ENCODE measurements at regions not wholly inside any gene's neighbourhood (a gene's known extent, or its start where the extent isn't known, plus 50 kb on each side); places are given as distances from the start of the nearest gene placed in this dataset.

- Mint-ChIP-seq H3K4me3 (no peak overlapping the region), H3K27ac (no peak overlapping the region), H3K9me3 (no peaks in the 10 kb centered on the region), H3K27me3 (peaks cover 12% of the 10 kb centered on the region), H3K4me1 (peaks cover 13% of the 10 kb centered on the region), H3K36me3 (ENCODE audit: low read depth) (no peaks in the 10 kb centered on the region)
- DNase-seq: peak; percentile 17
- CTCF ChIA-PET: interaction anchor here (0.7 to 1.0 kb wide), 2 partner anchors 59 to 448 kb away, joined by 3 read pairs; no protein-coding TSS in a partner anchor
- POLR2A ChIA-PET: interaction anchor here (1.6 kb wide), 1 partner anchor 65 kb away, joined by 5 read pairs; no protein-coding TSS in a partner anchor
Observed at GRCh38 chr12:102543494-102544485, 63.4 kb upstream of the IGF1 start.

GRCh38 chr12:102542816-102543440 lies 62.6 kb upstream of the IGF1 start:
- no peaks in the 10 kb centered on the region for H3K36me3 Mint-ChIP-seq (ENCODE audit: low read depth)
- H3K9me3 Mint-ChIP-seq: no peaks in the 10 kb centered on the region
- ChIA-PET CTCF (no interaction called here), POLR2A (no interaction called here)
- no peak overlapping the region for H3K4me3 Mint-ChIP-seq
- peaks cover 13% of the 10 kb centered on the region for H3K4me1 Mint-ChIP-seq
- H3K27ac Mint-ChIP-seq: no peak overlapping the region
- no peak for DNase-seq
- peaks cover 12% of the 10 kb centered on the region for H3K27me3 Mint-ChIP-seq

GRCh38 chr12:102540815-102541385 lies 60.5 kb upstream of the IGF1 start:
- H3K27ac Mint-ChIP-seq: no peak overlapping the region
- H3K27me3 Mint-ChIP-seq: peaks cover 8% of the 10 kb centered on the region
- no peak overlapping the region for H3K4me3 Mint-ChIP-seq
- CTCF ChIA-PET: no interaction called here
- no peak for DNase-seq
- H3K9me3 Mint-ChIP-seq: no peaks in the 10 kb centered on the region
- POLR2A ChIA-PET: no interaction called here
- H3K4me1 Mint-ChIP-seq: peaks cover 13% of the 10 kb centered on the region
- H3K36me3 Mint-ChIP-seq (ENCODE audit: low read depth): no peaks in the 10 kb centered on the region

GRCh38 chr12:102539651-102540553 lies 59.5 kb upstream of the IGF1 start:
- H3K27ac Mint-ChIP-seq: no peak overlapping the region
- no peak for DNase-seq
- ChIA-PET POLR2A (no interaction called here), CTCF (no interaction called here)
- H3K4me1 Mint-ChIP-seq: peaks cover 13% of the 10 kb centered on the region
- H3K4me3 Mint-ChIP-seq: no peak overlapping the region
- no peaks in the 10 kb centered on the region for H3K36me3 Mint-ChIP-seq (ENCODE audit: low read depth)
- H3K9me3 Mint-ChIP-seq: no peaks in the 10 kb centered on the region
- peaks cover 8% of the 10 kb centered on the region for H3K27me3 Mint-ChIP-seq

- ChIA-PET POLR2A (no interaction called here), CTCF (no interaction called here)
- Mint-ChIP-seq H3K27me3 (peaks cover 5% of the 10 kb centered on the region), H3K27ac (no peak overlapping the region), H3K9me3 (no peaks in the 10 kb centered on the region), H3K36me3 (ENCODE audit: low read depth) (no peaks in the 10 kb centered on the region), H3K4me1 (no peaks in the 10 kb centered on the region), H3K4me3 (no peak overlapping the region)
- DNase-seq: no peak
Observed at GRCh38 chr12:102535306-102535705, 54.9 kb upstream of the IGF1 start.

GRCh38 chr12:102534899-102535298 lies 54.5 kb upstream of the IGF1 start:
- H3K36me3 Mint-ChIP-seq (ENCODE audit: low read depth): no peaks in the 10 kb centered on the region
- DNase-seq: no peak
- CTCF ChIA-PET: no interaction called here

GRCh38 chr12:102533483-102534215 lies 53.3 kb upstream of the IGF1 start:
- no peak for DNase-seq
- Mint-ChIP-seq H3K27ac (no peak overlapping the region), H3K4me3 (no peak overlapping the region), H3K27me3 (no peaks in the 10 kb centered on the region), H3K9me3 (no peaks in the 10 kb centered on the region), H3K4me1 (no peaks in the 10 kb centered on the region), H3K36me3 (ENCODE audit: low read depth) (no peaks in the 10 kb centered on the region)
- CTCF ChIA-PET: no interaction called here
- POLR2A ChIA-PET: no interaction called here

More at GRCh38 chr12:102534899-102535298, 54.5 kb upstream of the IGF1 start:
- Mint-ChIP-seq H3K9me3 (no peaks in the 10 kb centered on the region), H3K4me1 (no peaks in the 10 kb centered on the region), H3K4me3 (no peak overlapping the region), H3K27ac (no peak overlapping the region), H3K27me3 (peaks cover 5% of the 10 kb centered on the region)
- POLR2A ChIA-PET: no interaction called here
